ENCODE measurements at regions not wholly inside any gene's neighbourhood (a gene's known extent, or its start where the extent isn't known, plus 50 kb on each side); places are given as distances from the start of the nearest gene placed in this dataset.
"Not testable (repeated sequence)": the region's sequence is repeated elsewhere in the genome, so short reads cannot be mapped to it uniquely, and the experiment has no call there.

DNA sequence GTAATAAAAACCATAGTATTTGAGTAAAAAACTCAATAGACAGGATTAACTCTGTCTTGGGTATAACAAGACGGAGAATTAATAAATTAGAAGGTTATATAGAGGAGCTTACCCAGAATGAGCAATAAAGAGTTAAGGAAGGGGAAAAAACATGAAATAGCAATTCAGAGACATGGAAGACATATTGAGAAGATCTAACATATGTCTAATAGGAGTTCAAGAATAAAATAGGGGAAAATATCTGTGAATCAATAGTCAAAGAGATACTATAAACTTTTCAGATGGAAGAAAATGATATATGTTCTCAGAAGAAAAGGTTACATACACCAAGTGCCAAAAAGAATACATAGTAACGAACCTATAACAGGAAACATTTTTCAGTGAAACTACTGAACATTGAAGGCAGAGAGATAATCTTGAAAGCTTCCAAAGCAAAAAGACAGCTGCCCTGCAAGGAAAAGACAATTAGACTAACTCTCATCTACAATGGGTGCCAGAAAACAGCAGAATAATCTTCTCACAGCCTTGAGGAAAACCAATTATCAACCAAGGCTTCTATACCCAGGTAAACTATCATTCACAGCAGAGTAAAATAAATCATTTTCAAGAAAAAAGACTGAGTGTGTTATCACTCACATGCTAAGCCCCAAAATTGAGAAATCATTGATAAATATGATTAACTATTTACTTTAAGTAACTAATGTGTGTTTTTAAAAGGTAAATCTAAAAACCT is 106.0 kb downstream of the ENC1 start:
- no peak for DNase-seq (ENCODE audit: low read depth)

DNA sequence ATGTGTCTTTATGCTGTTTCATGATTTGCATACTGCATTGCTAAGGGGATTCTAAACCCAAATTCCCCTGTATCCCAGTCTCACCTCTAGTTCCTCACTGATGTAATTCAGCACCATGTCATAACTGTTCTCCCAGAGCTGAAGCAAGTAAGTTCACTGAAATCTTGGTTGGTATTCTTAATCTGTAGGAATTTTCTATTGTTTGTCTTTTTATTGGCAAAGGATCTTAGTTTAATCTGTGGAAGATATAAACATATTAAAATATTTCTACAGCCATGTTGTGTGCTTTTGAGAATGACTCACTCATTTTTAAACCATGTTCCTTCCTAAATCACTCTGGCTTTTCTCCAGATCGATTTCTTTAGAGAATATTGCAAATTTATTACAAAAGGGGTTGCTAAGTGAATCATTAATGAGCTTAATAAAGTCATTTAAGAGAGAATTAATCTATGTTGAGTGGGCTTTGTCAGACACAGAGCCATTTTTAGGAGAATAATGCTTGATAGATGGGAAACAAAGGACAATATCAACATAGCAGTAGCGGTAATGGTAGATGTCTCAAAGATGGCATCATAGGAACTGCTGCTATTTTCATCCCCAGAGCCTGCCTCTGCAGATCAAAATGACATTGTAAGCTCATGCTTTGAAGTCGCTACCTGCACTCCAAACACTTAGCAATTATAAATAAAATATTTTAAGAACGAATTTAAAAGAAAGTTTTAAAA is 110.0 kb downstream of the ENC1 start:
- DNase-seq (ENCODE audit: low read depth) = no peak

GRCh38 chr5:74529101-74529500 is 111.4 kb downstream of the ENC1 start:
- DNase-seq (ENCODE audit: low read depth) = no peak

DNA sequence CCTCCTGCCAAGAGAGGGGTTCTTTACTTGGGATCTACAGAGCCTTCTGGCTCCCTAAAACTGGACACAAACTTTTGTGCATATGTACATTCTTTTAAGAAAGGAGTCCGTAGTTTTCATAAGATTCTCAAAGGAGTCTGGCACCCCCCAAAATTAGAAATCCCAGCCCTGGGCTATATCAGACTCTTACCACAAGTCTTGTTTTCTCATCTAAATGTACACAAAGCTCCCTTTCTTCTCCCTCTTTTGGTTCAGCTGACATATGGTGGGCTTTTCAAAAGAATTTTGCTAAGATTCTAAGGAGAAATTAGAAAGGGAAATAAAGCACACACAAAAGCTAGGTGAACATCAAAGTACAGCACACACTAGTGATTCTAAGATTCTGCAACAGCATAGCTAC is 114.4 kb downstream of the ENC1 start:
- DNase-seq (ENCODE audit: low read depth) = no peak

DNA sequence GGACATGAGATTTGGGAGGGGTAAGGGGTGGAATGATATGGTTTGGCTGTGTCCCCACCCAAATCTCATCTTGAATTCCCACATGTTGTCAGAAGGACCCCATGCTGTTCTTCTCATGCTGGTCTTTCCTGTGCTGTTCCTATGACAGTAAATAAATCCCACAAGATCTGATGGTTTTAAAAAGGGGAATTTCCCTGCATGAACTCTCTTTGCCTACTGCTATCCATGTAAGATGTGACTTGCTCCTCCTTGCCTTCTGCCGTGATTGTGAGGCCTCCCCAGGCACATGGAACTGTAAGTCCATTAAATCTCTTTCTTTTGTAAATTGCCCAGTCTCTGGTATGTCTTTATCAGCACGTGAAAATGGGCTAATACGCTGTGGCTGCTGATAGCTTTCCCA is 115.8 kb downstream of the ENC1 start:
- DNase-seq (ENCODE audit: low read depth) = not testable (repeated sequence)

GRCh38 chr5:74523698-74524097 is 116.8 kb downstream of the ENC1 start:
- DNase-seq (ENCODE audit: low read depth) = not testable (repeated sequence)

DNA sequence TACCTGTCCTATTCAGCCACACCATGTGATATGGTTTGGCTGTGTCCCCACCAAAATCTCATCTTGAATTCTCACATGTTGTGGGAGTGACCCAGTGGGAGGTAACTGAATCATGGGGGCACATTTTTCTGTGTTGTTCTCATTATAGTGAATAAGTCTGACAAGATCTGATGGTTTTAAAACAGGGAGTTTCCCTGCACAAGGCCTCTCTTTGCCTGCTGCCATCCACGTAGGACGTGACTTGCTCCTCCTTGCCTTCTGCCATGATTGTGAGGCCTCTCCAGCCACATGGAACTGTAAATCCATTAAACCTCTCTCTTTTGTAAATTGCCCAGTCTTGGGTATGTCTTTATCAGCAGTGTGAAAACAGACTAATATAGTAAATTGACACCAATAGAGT is 117.7 kb downstream of the ENC1 start:
- not testable (repeated sequence) for DNase-seq (ENCODE audit: low read depth)

- DNase-seq (ENCODE audit: low read depth) = no peak
These were observed 119.1 kb downstream of the ENC1 start for GRCh38 chr5:74521401-74521800.

DNA sequence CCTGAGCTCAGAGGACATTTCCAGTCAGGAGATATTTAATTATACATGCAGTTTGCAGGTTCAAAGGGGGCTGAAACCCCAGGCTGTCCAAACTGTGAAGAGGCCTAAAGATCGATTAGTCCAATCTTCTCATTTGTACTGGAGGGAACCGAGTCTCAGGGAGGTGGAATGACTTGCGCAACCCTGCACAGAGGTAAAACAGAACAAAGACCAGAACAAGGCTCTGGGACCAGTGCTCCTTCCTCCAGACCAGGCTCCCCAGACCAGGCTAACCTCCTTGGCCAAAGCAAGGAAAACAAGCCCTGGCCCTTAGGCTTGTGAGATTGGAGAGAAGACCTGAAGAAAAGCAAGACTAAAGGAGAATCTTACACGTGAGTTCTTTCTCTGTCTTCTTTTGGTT is 120.8 kb downstream of the ENC1 start:
- DNase-seq (ENCODE audit: low read depth) = no peak

- DNase-seq (ENCODE audit: low read depth) = no peak
These were observed 121.4 kb downstream of the ENC1 start for GRCh38 chr5:74519161-74519571.

GRCh38 chr5:74517700-74518099 is 122.8 kb downstream of the ENC1 start:
- DNase-seq (ENCODE audit: low read depth) = no peak

DNA sequence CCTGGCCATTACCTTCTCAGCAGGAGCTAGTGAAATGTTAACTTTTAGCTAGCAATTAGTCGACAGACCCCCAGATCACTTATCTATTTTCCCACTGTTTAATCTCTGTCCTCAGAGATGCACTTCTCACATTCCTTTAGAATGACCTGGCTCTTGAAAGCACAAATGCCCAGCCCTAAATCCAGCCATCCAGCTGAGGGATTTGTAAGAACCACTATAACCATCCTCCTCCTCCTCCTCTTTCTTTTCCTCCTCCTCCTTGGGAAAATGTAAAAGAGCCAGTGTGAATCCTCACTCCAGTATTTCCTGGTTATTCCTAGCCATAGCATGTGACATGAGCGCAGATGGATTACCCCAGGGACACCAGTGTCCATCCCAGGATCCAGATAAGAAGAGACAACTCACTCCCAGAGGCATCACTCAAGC is 124.3 kb downstream of the ENC1 start:
- DNase-seq (ENCODE audit: low read depth) = no peak

GRCh38 chr5:74514888-74515551 is 125.5 kb downstream of the ENC1 start:
- no peak for DNase-seq (ENCODE audit: low read depth)

DNA sequence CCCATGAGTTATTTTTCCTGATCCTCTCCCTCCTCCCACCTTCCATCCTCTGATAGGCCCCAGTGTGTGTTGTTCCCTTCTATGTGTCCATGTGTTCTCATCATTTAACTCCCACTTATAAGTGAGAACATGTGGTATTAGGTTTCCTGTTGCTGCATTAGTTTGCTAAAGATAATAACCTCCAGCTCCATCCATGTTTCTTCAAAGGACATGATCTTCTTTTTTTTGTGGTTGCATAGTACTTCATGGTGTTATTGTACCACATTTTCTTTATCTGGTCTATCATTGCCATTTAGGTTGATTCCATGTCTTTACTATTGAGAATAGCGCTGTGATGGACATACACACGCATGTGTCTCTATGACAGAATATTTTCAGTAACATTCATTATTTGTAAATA is 128.8 kb downstream of the ENC1 start:
- DNase-seq (ENCODE audit: low read depth) = not testable (repeated sequence)

DNA sequence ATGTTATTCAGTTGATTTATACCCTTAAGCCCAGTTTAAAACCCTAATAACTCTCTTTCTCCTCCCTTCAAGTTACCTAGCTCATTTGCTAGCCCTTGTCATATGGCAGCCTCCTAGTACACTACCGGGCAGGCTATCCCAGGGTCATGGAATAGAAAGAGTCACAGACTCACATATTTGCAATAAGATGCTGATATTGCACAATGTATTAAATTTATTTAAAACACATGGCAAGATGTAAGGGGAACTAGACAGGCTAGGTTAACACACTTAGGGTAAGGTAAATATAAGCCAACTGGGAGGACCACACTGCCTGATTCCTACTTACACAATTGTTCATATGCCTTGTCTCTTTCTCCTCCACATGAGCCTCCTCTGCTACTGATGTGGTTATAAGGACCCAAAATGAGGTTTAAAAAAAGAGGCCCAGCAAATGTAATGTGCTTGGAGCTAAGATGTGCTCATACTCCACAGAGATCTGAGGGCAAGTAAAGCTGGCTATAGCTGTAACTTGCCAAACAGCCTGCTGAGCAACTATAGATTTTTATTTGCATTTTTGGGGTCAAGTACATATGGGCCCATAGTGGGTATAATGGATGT is 130.0 kb downstream of the ENC1 start:
- DNase-seq (ENCODE audit: low read depth) = no peak

DNA sequence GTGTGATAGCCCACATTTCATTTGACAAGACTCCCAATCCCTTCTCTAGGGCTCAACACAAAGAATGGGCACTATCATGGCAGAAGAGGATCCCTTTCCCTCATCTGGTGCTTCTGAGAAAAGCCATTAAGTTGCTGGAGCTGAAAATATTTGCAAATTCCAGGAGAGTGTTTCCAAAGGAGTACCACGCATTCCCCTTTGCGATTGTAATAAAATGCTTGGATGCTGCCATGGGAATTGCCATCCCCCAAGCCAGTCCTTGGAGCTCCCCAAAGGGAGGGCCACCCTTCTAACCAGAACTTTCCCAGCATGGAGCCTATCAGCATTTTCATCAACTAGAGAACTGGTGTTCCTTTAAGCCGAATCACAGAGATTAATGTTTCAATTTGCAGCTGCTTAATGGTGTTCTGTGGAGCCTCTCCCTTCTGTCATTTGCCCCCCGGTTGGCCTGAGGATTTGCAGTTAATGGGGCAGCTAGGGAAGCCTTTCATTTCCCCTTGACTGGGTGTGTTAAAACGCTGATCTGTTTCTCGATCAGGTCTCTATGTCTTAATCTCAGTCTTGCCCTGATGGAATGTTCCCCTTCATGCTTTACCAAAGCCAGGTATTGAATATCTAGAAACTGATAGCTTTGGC is 133.0 kb downstream of the ENC1 start:
- DNase-seq (ENCODE audit: low read depth) = no peak

GRCh38 chr5:74506119-74506518 is 134.4 kb downstream of the ENC1 start:
- DNase-seq (ENCODE audit: low read depth) = no peak

DNA sequence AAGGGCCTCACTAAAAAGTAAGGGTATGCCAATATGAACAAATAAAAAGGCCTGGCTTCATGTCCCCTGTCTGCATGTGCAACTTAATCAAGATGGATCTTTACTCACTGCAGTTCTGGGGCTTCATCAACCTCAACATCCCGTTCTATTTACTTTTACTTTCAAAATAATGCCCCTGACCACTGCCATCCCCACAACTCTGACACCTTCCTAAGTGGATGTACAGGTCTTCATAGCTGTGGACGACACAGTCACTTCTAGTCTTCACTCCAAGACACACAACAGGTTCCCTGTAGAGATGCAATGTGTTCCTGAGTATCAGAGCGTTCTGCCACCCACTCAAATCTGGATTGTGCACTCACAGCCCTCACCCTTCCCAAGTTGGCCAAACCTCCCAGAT is 136.1 kb downstream of the ENC1 start:
- DNase-seq (ENCODE audit: low read depth) = no peak

GRCh38 chr5:74502479-74502950 is 138.0 kb downstream of the ENC1 start:
- no peak for DNase-seq (ENCODE audit: low read depth)

DNA sequence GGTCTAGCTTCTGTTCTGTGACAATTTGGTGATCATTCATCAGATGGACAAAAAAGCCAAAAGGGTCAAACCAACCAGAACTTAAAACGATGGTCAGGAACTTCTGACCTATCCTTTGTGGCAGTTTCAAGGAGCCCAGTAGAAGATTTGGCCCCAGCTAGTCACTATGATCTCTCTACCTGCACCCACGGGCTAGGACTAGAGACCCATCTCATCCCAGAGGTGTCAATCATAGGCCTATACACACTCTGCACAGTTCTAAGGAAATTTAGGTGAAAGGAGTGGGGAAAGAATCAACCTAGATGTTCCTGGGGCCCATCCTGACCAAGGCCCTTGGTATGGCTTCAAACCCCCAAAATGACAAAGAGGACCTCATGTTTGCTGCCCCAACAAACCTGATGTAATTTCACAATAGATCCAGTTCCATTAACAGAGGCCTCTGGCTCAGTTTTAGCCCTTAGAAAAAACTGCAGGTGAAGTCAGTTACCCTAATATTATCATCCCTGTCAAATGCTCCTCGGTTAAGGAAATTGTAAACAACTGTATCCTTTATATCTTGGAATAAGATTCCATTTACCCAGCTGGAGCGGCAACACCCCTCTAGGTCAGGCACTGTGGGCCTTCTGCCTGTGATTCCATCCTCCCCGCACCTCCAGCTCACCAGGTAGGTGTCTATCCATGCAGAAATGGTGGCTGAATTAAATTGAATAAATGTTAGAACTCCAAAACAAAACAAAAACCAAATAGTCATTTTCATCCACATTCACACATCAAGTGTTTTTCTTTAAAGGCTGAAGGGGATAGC is 138.7 kb downstream of the ENC1 start:
- DNase-seq (ENCODE audit: low read depth) = no peak
